ENCODE measurements at regions not wholly inside any gene's neighbourhood (a gene's known extent, or its start where the extent isn't known, plus 50 kb on each side); places are given as distances from the start of the nearest gene placed in this dataset.
"Not testable (repeated sequence)": the region's sequence is repeated elsewhere in the genome, so short reads cannot be mapped to it uniquely, and the experiment has no call there.

GRCh38 chr7:3117488-3118231 is 74.0 kb upstream of the CARD11 start:
- TF ChIP-seq CTCF (IDR thresholded peaks at IDR 0.05; ENCODE audit: borderline replicate concordance, control extremely low read depth, extremely low read depth, insufficient read depth, missing control alignments) = no peak
- DNase-seq (ENCODE audit: low spot score) = no peak
- in situ Hi-C loops (cut with MboI; ENCODE audit: low sequenced_read_pairs, unreplicated experiment) = no loop called here

- in situ Hi-C loops (cut with MboI; ENCODE audit: low sequenced_read_pairs, unreplicated experiment); DNase-seq (ENCODE audit: low spot score): not testable (repeated sequence)
Measured at GRCh38 chr7:3119352-3119927, 75.8 kb upstream of the CARD11 start.

GRCh38 chr7:3119963-3120362 is 76.3 kb upstream of the CARD11 start:
- TF ChIP-seq CTCF (IDR thresholded peaks at IDR 0.05; ENCODE audit: borderline replicate concordance, control extremely low read depth, extremely low read depth, insufficient read depth, missing control alignments) = no peak
- in situ Hi-C loops (cut with MboI; ENCODE audit: low sequenced_read_pairs, unreplicated experiment) = no loop called here

GRCh38 chr7:3120513-3120912 is 76.8 kb upstream of the CARD11 start:
- TF ChIP-seq CTCF (IDR thresholded peaks at IDR 0.05; ENCODE audit: borderline replicate concordance, control extremely low read depth, extremely low read depth, insufficient read depth, missing control alignments) = no peak
- in situ Hi-C loops (cut with MboI; ENCODE audit: low sequenced_read_pairs, unreplicated experiment) = no loop called here
- no peak for DNase-seq (ENCODE audit: low spot score)

More at GRCh38 chr7:3119963-3120362, 76.3 kb upstream of the CARD11 start:
- DNase-seq (ENCODE audit: low spot score) = no peak

GRCh38 chr7:3128857-3129490 is 85.3 kb upstream of the CARD11 start:
- TF ChIP-seq CTCF (IDR thresholded peaks at IDR 0.05; ENCODE audit: borderline replicate concordance, control extremely low read depth, extremely low read depth, insufficient read depth, missing control alignments) = no peak
- in situ Hi-C loops (cut with MboI; ENCODE audit: low sequenced_read_pairs, unreplicated experiment) = no loop called here
- no peak for DNase-seq (ENCODE audit: low spot score)

- TF ChIP-seq CTCF (IDR thresholded peaks at IDR 0.05; ENCODE audit: borderline replicate concordance, control extremely low read depth, extremely low read depth, insufficient read depth, missing control alignments) = no peak
- in situ Hi-C loops (cut with MboI; ENCODE audit: low sequenced_read_pairs, unreplicated experiment) = no loop called here
- DNase-seq (ENCODE audit: low spot score) = no peak
Measured at GRCh38 chr7:3133811-3134385, 90.2 kb upstream of the CARD11 start.

- no peak for TF ChIP-seq CTCF (IDR thresholded peaks at IDR 0.05; ENCODE audit: borderline replicate concordance, control extremely low read depth, extremely low read depth, insufficient read depth, missing control alignments)
- in situ Hi-C loops (cut with MboI; ENCODE audit: low sequenced_read_pairs, unreplicated experiment) = no loop called here
- DNase-seq (ENCODE audit: low spot score) = no peak
Measured at GRCh38 chr7:3134745-3135144, 91.1 kb upstream of the CARD11 start.

All from GM13976 (cell line).